H1 (cell line): ENCODE measurements at regions not wholly inside any gene's neighbourhood (a gene's known extent, or its start where the extent isn't known, plus 50 kb on each side); places are given as distances from the start of the nearest gene placed in this dataset.

ENCODE experiments used
- BRCA1 ChIP-seq: IDR thresholded peaks from 2 replicates; pipeline ENCODE4 v1.6.1; 2012; ENCODE audit warnings: low read depth, low read length, improper control_type of control experiment
- CBX8 ChIP-seq: fragments of 300-800, 300-1000 bp; sonication (generic); IDR thresholded peaks from 2 replicates; pipeline ENCODE4 v1.7.1; 2016; ENCODE audit warnings: low read depth, low read length, borderline replicate concordance
- CHD2 ChIP-seq: IDR thresholded peaks from 2 replicates; pipeline ENCODE4 v1.6.1; 2012; ENCODE audit warnings: low read length, improper control_type of control experiment
- CTBP2 ChIP-seq: IDR thresholded peaks from 2 replicates; pipeline ENCODE4 v1.7.0; 2011; ENCODE audit warnings: borderline replicate concordance, mild to moderate bottlenecking, moderate library complexity, mixed read lengths, low read length; ENCODE audit not compliant: insufficient read depth, insufficient read length
- EZH2 ChIP-seq: fragments of 200-600 bp; sonication (generic); IDR thresholded peaks from 2 replicates; pipeline ENCODE4 v1.7.1; 2012; ENCODE audit warnings: low read depth, mild to moderate bottlenecking, moderate library complexity, low read length, inconsistent platforms; ENCODE audit not compliant: severe bottlenecking
- GTF2F1 ChIP-seq: IDR thresholded peaks from 2 replicates; pipeline ENCODE4 v1.6.1; 2012; ENCODE audit warnings: low read depth, low read length, improper control_type of control experiment, borderline replicate concordance
- KDM4A ChIP-seq: IDR thresholded peaks from one replicate; pipeline ENCODE4 v1.7.1; 2012; ENCODE audit warnings: low read depth, mild to moderate bottlenecking, moderate library complexity, low read length, inconsistent platforms; ENCODE audit not compliant: severe bottlenecking

GRCh38 chr10:29925771-29926692 is 133.4 kb downstream of the JCAD start (continued):
- TF ChIP-seq CHD2 = no peak
- TF ChIP-seq GTF2F1 = no peak
- TF ChIP-seq BRCA1 = no peak
- no peak for TF ChIP-seq EZH2
- TF ChIP-seq CBX8 = no peak
- TF ChIP-seq KDM4A = no peak
- TF ChIP-seq CTBP2 = no peak
- TF ChIP-seq, all 59 proteins: peak for 0
